Mammary epithelial cell (primary cell): ENCODE measurements at regions not wholly inside any gene's neighbourhood (a gene's known extent, or its start where the extent isn't known, plus 50 kb on each side); places are given as distances from the start of the nearest gene placed in this dataset.
"Not testable (repeated sequence)": the region's sequence is repeated elsewhere in the genome, so short reads cannot be mapped to it uniquely, and the experiment has no call there.

Experiments
- CTCF ChIP-seq, 2 donors: IDR thresholded peaks in 1 of 2; conservative IDR thresholded peaks in 1 of 2; 2 replicates each; pipeline ENCODE4 v1.5.1; 2011 to 2012; ENCODE audit warnings: inconsistent platforms in 2 of 2, low read length in 2 of 2, mild to moderate bottlenecking in 2 of 2, control low read depth in 1 of 2, low read depth in 1 of 2; ENCODE audit not compliant: insufficient read depth in 1 of 2; ENCODE audit errors: extremely low read depth in 1 of 2
- EZH2 ChIP-seq: IDR thresholded peaks from 2 replicates; pipeline ENCODE4 v1.6.1; 2012; ENCODE audit warnings: low read length, inconsistent platforms, borderline replicate concordance

DNA sequence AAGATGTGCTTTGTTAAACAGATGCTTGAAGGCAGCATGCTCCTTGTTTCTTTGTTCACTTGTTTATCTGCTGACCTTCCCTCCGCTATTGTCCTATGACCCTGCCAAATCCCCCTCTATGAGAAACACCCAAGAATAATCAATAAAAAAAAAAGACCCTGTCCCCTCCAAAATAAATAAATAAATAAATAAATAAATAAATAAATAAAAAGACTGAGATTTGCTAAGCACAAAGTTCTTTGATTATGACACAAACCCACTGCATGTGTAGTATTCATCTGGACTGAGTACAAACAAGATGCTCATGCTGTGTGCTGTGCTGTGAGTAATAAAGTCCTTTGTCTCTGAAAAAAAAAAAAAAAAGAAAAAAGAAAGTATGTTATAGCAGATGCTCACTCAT, 851.1 kb upstream of the DEFB115 start:
- not testable (repeated sequence) for TF ChIP-seq CTCF (conservative IDR thresholded peaks at IDR 0.05 in 1 of 2, IDR thresholded peaks at IDR 0.05 in 1 of 2; ENCODE audit: extremely low read depth in 1 of 2, insufficient read depth in 1 of 2, low read depth in 1 of 2, low read length in 2 of 2); EZH2
